ENCODE measurements at regions not wholly inside any gene's neighbourhood (a gene's known extent, or its start where the extent isn't known, plus 50 kb on each side); places are given as distances from the start of the nearest gene placed in this dataset.

GRCh38 chr6:26241033-26241895 lies 123.7 kb upstream of the BTN3A2 start:
- H3K4me1 Mint-ChIP-seq (ENCODE audit: unreplicated experiment) = no peaks in the 10 kb centered on the region
- H3K27ac Mint-ChIP-seq = no peak overlapping the region
- H3K27me3 Mint-ChIP-seq = no peaks in the 10 kb centered on the region
- H3K4me3 Mint-ChIP-seq = no peak overlapping the region
- TF ChIP-seq, protein P1, sequence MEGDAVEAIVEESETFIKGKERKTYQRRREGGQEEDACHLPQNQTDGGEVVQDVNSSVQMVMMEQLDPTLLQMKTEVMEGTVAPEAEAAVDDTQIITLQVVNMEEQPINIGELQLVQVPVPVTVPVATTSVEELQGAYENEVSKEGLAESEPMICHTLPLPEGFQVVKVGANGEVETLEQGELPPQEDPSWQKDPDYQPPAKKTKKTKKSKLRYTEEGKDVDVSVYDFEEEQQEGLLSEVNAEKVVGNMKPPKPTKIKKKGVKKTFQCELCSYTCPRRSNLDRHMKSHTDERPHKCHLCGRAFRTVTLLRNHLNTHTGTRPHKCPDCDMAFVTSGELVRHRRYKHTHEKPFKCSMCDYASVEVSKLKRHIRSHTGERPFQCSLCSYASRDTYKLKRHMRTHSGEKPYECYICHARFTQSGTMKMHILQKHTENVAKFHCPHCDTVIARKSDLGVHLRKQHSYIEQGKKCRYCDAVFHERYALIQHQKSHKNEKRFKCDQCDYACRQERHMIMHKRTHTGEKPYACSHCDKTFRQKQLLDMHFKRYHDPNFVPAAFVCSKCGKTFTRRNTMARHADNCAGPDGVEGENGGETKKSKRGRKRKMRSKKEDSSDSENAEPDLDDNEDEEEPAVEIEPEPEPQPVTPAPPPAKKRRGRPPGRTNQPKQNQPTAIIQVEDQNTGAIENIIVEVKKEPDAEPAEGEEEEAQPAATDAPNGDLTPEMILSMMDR (conservative IDR thresholded peaks at IDR 0.05) = no peak
- H3K36me3 Mint-ChIP-seq = peaks cover 4% of the 10 kb centered on the region
- H3K9me3 Mint-ChIP-seq = no peaks in the 10 kb centered on the region
- no peak for DNase-seq (ENCODE audit: extremely low spot score, unreplicated experiment)

DNA sequence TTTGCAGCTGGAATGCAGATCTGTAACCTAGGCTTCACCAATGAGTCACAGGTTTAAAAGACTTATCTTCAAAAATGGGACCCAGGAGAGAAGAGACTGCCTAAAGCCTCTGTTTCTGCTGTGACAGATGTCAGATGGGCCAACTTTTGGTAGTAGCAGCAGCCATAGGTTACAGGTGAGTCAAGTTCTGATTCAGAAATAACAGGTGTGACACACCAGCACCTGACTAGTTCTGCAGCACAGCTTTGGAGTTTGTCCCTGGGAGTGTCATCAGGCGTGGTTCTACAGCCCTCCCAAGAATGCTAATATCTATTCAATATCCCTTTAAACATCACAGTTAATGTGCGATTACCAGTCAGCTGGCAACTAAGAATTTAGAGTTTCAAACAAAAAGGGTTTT lies 121.9 kb upstream of the BTN3A2 start:
- H3K9me3 Mint-ChIP-seq = no peaks in the 10 kb centered on the region
- H3K27ac Mint-ChIP-seq = peak overlapping the region; percentile 98
- no peaks in the 10 kb centered on the region for H3K27me3 Mint-ChIP-seq
- peak overlapping the region; percentile 64 for H3K4me3 Mint-ChIP-seq
- TF ChIP-seq, protein P1 (conservative IDR thresholded peaks at IDR 0.05) = no peak
- DNase-seq (ENCODE audit: extremely low spot score, unreplicated experiment) = no peak
- H3K36me3 Mint-ChIP-seq = peaks cover 4% of the 10 kb centered on the region
- no peaks in the 10 kb centered on the region for H3K4me1 Mint-ChIP-seq (ENCODE audit: unreplicated experiment)

- no peaks in the 10 kb centered on the region for H3K27me3 Mint-ChIP-seq
- no peak overlapping the region for H3K4me3 Mint-ChIP-seq
- H3K36me3 Mint-ChIP-seq = peaks cover 4% of the 10 kb centered on the region
- H3K27ac Mint-ChIP-seq = peak overlapping the region; percentile 98
- DNase-seq (ENCODE audit: extremely low spot score, unreplicated experiment) = no peak
- H3K4me1 Mint-ChIP-seq (ENCODE audit: unreplicated experiment) = no peaks in the 10 kb centered on the region
- TF ChIP-seq, protein P1 (conservative IDR thresholded peaks at IDR 0.05) = no peak
- no peaks in the 10 kb centered on the region for H3K9me3 Mint-ChIP-seq
These were observed 121.2 kb upstream of the BTN3A2 start for GRCh38 chr6:26243752-26244151.

DNA sequence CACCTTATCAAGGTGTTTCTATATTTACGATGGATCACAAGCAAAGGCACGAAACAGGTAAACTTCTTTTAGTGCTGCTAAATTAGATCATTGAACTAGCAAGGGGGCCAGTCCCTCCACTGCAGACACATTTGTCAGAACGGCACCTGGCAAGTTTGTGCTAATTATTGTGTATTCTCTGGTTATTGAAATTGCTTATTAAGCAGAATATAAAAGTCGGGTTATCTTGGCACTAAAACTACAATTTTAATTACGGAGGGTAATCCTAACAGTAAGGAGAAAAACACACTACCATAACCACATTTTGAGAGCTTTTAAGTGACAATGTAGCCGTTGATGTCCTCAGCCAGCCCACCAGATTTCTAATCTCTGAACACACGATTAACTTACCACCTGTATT lies 118.9 kb upstream of the BTN3A2 start:
- no peak overlapping the region for H3K4me3 Mint-ChIP-seq
- H3K4me1 Mint-ChIP-seq (ENCODE audit: unreplicated experiment) = peaks cover 5% of the 10 kb centered on the region
- H3K9me3 Mint-ChIP-seq = no peaks in the 10 kb centered on the region
- TF ChIP-seq, protein P1 (conservative IDR thresholded peaks at IDR 0.05) = no peak
- no peaks in the 10 kb centered on the region for H3K27me3 Mint-ChIP-seq
- H3K27ac Mint-ChIP-seq = no peak overlapping the region
- H3K36me3 Mint-ChIP-seq = no peaks in the 10 kb centered on the region
- no peak for DNase-seq (ENCODE audit: extremely low spot score, unreplicated experiment)

DNA sequence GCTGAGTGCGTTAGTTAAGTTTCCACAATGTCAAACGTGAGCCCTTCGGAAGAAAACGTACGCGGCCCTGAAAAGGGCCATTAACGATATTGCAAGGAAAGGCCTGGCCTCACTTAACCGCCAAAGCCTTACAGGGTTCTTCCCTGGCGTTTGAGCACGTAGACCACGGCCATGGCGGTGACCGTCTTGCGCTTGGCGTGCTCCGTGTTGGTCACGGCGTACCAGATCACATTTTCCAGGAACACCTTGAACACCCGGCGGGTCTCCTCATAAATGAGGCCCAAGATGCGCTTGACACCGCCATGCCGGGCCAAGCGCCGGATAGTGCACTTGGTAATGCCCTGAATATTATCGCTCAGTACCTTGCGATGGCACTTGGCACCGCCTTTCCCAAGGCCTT lies 118.4 kb upstream of the BTN3A2 start:
- no peak overlapping the region for H3K4me3 Mint-ChIP-seq
- TF ChIP-seq, protein P1 (conservative IDR thresholded peaks at IDR 0.05) = no peak
- H3K27ac Mint-ChIP-seq = no peak overlapping the region
- DNase-seq (ENCODE audit: extremely low spot score, unreplicated experiment) = no peak
- H3K9me3 Mint-ChIP-seq = no peaks in the 10 kb centered on the region
- no peaks in the 10 kb centered on the region for H3K27me3 Mint-ChIP-seq
- H3K4me1 Mint-ChIP-seq (ENCODE audit: unreplicated experiment) = peaks cover 5% of the 10 kb centered on the region
- no peaks in the 10 kb centered on the region for H3K36me3 Mint-ChIP-seq

All from type B pancreatic cell (in vitro differentiated cells).